ENCODE measurements at regions not wholly inside any gene's neighbourhood (a gene's known extent, or its start where the extent isn't known, plus 50 kb on each side); places are given as distances from the start of the nearest gene placed in this dataset.

- H3K4me3 Mint-ChIP-seq, result no peak overlapping the region
- H3K9ac ChIP-seq (ENCODE audit: extremely low read depth, insufficient read length, low read length), result no peak overlapping the region
- no peaks in the 10 kb centered on the region for H3K79me1 ChIP-seq (ENCODE audit: insufficient read depth, low read depth, low read length, poor library complexity, severe bottlenecking)
- H4K91ac ChIP-seq (ENCODE audit: insufficient read length, low read depth, low read length), result no peak overlapping the region
- peaks cover 0 to 1% (median 0%) of the 10 kb centered on the region in 3 experiments; a peak in 1 of 7 replicates for H3K36me3 Mint-ChIP-seq (ENCODE audit: insufficient read depth in 1 of 3, low read depth in 3 of 3)
- no peak overlapping the region for H2BK20ac ChIP-seq (ENCODE audit: low read depth, low read length, poor library complexity, severe bottlenecking)
- peak overlapping the region in 1 of 3 experiments; percentile 6; a peak in 1 of 7 replicates for H3K27ac Mint-ChIP-seq
- H3K4me2 ChIP-seq (ENCODE audit: insufficient read depth, insufficient read length, low read length), result no peak overlapping the region
- no peaks in the 10 kb centered on the region for H3K23me2 ChIP-seq (ENCODE audit: insufficient read length, low read depth, low read length, poor library complexity, severe bottlenecking)
- no peak overlapping the region for H2AFZ ChIP-seq (ENCODE audit: low read length)
- H3K9me3 ChIP-seq (ENCODE audit: control insufficient read depth, low read depth, low read length), result no peaks in the 10 kb centered on the region
- H3K4me1 Mint-ChIP-seq, result peaks cover under 1% of the 10 kb centered on the region in 2 experiments
- no peak overlapping the region for H3K27ac ChIP-seq (ENCODE audit: insufficient read length, low read depth, low read length)
- H3K79me2 ChIP-seq (ENCODE audit: insufficient read depth, low read length), result no peaks in the 10 kb centered on the region
- no peak for DNase-seq
- no peaks in the 10 kb centered on the region for H4K20me1 ChIP-seq (ENCODE audit: control insufficient read depth, insufficient read depth, insufficient read length)
- no peak overlapping the region for H3K56ac ChIP-seq (ENCODE audit: insufficient read length, low read depth, low read length)
- no peaks in the 10 kb centered on the region for H3K9me3 Mint-ChIP-seq
- H4K5ac ChIP-seq (ENCODE audit: insufficient read length, low read depth, low read length), result no peak overlapping the region
- no peaks in the 10 kb centered on the region for H3K27me3 ChIP-seq (ENCODE audit: insufficient read depth, low read length)
- H4K8ac ChIP-seq (replicated peaks; ENCODE audit: insufficient read length, low read depth, low read length), result no peak overlapping the region
- H2BK15ac ChIP-seq (ENCODE audit: low read depth, low read length), result no peak overlapping the region
- H3K23ac ChIP-seq (ENCODE audit: insufficient read length, low read depth, low read length), result no peak overlapping the region
- no peak overlapping the region for H2BK120ac ChIP-seq (ENCODE audit: low read depth, low read length, poor library complexity, severe bottlenecking)
- no peaks in the 10 kb centered on the region for H3K4me1 ChIP-seq (ENCODE audit: insufficient read depth, low read length)
- H3T11ph ChIP-seq (ENCODE audit: low read length), result no peak overlapping the region
- no peak overlapping the region for H2BK5ac ChIP-seq (ENCODE audit: insufficient read length, low read length)
- no peak overlapping the region for H3K18ac ChIP-seq (ENCODE audit: insufficient read length, low read depth, low read length)
- no peak overlapping the region for H2BK12ac ChIP-seq (ENCODE audit: insufficient read length, low read depth, low read length)
- no peak overlapping the region for H3K4ac ChIP-seq (ENCODE audit: low read depth, low read length)
- no peaks in the 10 kb centered on the region for H3K27me3 Mint-ChIP-seq (ENCODE audit: low read depth)
- H2AK5ac ChIP-seq (ENCODE audit: insufficient read length, low read length), result no peak overlapping the region
- TF ChIP-seq CTCF (conservative IDR thresholded peaks at IDR 0.05), result no peak
- H3K14ac ChIP-seq (ENCODE audit: insufficient read depth, low read length), result no peak overlapping the region
These were observed 213.5 kb downstream of the GUCY2F start for GRCh38 chrX:109268340-109268739.
